Kidney epithelial cell (primary cell): ENCODE measurements at regions not wholly inside any gene's neighbourhood (a gene's known extent, or its start where the extent isn't known, plus 50 kb on each side); places are given as distances from the start of the nearest gene placed in this dataset.
"Not testable (repeated sequence)": the region's sequence is repeated elsewhere in the genome, so short reads cannot be mapped to it uniquely, and the experiment has no call there.

Source experiments
- DNase-seq: peaks from one replicate; pipeline ENCODE4 v3.0.0-alpha.2; 2010; ENCODE audit warnings: low read depth
- H3K27me3 ChIP-seq: 2 replicates; pipeline ENCODE4 v1.6.0; 2011; ENCODE audit warnings: low read length; ENCODE audit not compliant: control insufficient read depth, insufficient read depth
- H3K36me3 ChIP-seq: 2 replicates; pipeline ENCODE4 v1.5.1; 2011; ENCODE audit warnings: low read length; ENCODE audit not compliant: control insufficient read depth, insufficient read depth
- H3K4me3 ChIP-seq: 2 replicates; pipeline ENCODE4 v1.5.1; 2011; ENCODE audit warnings: low read depth, mild to moderate bottlenecking, control low read depth, low read length
- CTCF ChIP-seq: IDR thresholded peaks from 2 replicates; pipeline ENCODE4 v1.5.1; 2011; ENCODE audit warnings: mild to moderate bottlenecking, moderate library complexity, low read length, control low read depth, inconsistent platforms; ENCODE audit not compliant: insufficient read depth, poor library complexity, severe bottlenecking

DNA sequence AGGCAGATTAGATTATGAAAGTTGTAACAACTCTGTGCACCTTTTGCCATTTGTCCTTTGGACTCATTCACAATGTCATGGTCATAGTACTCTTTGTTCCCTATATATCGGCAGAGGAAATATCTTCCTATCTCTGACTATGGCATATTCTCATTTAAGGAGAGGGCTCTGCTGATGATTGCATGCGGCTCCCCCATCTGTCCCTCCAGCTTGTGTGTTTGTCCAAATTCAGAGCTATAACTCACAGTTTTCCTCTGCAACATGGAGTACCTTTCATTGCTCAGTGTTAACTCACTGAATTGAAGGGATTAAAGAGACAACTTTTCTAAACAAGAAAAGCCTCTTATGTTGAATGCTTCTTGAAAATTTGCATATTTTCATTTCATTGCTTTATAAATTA, 145.5 kb downstream of the OTUD1 start:
- no peak for TF ChIP-seq CTCF
- no peak for DNase-seq
- no peak overlapping the region for H3K4me3 ChIP-seq
- no peaks in the 10 kb centered on the region for H3K27me3 ChIP-seq
- H3K36me3 ChIP-seq, result no peaks in the 10 kb centered on the region

DNA sequence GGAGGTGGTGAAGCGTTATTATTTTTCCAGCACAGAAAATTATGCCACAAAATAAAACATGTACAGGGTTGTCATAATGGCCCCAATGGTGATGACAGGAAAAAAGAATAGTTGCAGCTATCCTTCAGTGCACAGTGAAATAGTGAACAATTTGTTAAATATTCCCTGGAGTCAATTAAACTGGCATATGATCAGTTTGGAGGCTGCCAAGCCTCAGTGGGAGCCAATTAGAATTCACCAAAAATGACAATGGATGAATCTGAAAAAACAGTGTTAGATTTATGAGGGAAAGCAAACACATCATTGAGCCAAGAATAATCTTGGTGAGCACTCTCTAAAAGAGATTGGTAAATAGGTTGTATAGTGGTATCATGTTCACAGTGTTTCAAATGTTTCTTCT, 146.3 kb downstream of the OTUD1 start:
- no peaks in the 10 kb centered on the region for H3K27me3 ChIP-seq
- no peaks in the 10 kb centered on the region for H3K36me3 ChIP-seq
- TF ChIP-seq CTCF, result no peak
- no peak overlapping the region for H3K4me3 ChIP-seq
- DNase-seq, result no peak

GRCh38 chr10:23585666-23586065, 146.8 kb downstream of the OTUD1 start:
- no peak for DNase-seq

GRCh38 chr10:23595278-23595677, 156.4 kb downstream of the OTUD1 start:
- H3K36me3 ChIP-seq, DNase-seq, H3K27me3 ChIP-seq, H3K4me3 ChIP-seq: not testable (repeated sequence)

More at GRCh38 chr10:23585666-23586065, 146.8 kb downstream of the OTUD1 start:
- Histone ChIP-seq H3K36me3 (no peaks in the 10 kb centered on the region), H3K27me3 (no peaks in the 10 kb centered on the region), H3K4me3 (no peak overlapping the region)
- TF ChIP-seq CTCF, result no peak

GRCh38 chr10:23604613-23605012, 165.7 kb downstream of the OTUD1 start:
- DNase-seq, result peak; percentile 66
- Histone ChIP-seq H3K4me3 (no peak overlapping the region), H3K27me3 (no peaks in the 10 kb centered on the region), H3K36me3 (no peaks in the 10 kb centered on the region)
- TF ChIP-seq CTCF, result no peak

GRCh38 chr10:23606456-23606855, 167.6 kb downstream of the OTUD1 start:
- Histone ChIP-seq H3K4me3 (no peak overlapping the region), H3K36me3 (no peaks in the 10 kb centered on the region), H3K27me3 (no peaks in the 10 kb centered on the region)
- DNase-seq, result no peak
- no peak for TF ChIP-seq CTCF
